Cardiac septum (tissue), 1 donor: ENCODE measurements at regions not wholly inside any gene's neighbourhood (a gene's known extent, or its start where the extent isn't known, plus 50 kb on each side); places are given as distances from the start of the nearest gene placed in this dataset.

ENCODE experiments used
- DNase-seq: peaks from one replicate; pipeline ENCODE4 v3.0.0-alpha.2; 2020; ENCODE audit warnings: low spot score
- intact Hi-C: fragments of 100-400 bp; cut with DNase I; formaldehyde crosslinking; loops from one replicate; pipeline ENCODE4 v1.14.0; 2022
- donor health status: DM: no; HTN: no; CAD: no.

DNA sequence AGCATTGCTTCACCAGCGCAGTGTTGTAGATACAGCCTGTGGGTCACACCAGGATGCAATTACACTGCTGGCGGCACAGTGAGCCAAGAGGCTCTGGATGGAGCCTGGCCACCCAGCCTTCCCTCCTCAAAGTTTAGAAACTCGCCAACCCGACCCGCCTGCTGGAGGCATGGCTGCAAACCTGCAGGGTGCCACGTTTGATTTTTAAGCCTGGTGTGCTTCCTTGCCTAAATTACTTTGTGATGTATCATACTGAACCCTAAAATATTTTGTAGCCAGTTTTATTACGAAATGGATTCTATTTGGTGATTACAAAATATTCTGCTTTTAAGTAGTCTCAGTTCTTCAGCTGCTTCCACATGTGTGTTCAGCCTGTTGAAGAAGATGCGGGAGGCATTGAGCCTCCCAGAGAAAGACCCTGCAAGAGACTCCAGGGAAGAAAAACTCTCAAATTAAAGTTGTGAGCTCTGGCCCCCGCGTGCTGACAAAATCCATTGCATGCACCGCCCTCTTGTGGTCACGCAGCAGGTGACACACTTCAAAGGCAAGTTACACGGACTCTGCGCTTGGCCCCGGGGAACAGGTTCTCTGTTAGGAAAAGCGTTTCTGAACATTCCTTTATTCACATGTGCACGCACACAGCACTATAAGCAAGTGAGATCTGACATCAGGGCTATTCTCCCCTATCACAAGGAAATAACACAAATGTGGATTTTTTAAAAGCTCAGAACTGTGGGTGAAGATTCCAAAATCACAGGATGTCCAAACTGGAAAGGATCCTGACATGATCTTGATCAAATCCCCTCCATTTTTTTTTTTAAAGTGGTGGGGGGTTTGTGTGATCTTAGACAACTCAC, 63.0 kb upstream of the TWIST2 start:
- intact Hi-C loops, result loop anchor here (2.0 to 10.0 kb wide), 4 partner anchors 63 to 428 kb away; no protein-coding TSS in a partner anchor
- no peak for DNase-seq

DNA sequence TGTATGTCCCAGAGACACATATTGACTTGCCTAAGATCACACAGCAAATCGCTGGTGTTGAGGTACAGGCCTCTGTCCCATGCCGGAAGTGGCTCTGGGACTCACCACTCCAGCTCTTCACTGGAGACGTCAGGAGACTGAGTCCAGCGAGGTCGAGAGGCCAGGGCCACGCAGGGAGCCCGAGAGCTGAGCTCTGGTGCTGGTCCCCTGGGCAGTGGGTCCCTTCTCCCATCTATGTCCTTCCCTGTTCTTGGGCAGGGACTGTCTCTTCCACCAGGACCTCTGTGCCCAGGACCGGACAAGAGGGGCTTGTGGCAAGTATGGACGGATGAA, 62.4 kb upstream of the TWIST2 start:
- no peak for DNase-seq
- intact Hi-C loops, result loop anchor here (2.0 to 10.0 kb wide), 3 partner anchors 159 to 428 kb away; no protein-coding TSS in a partner anchor

- no peak for DNase-seq
- intact Hi-C loops, result loop anchor here (5.0 to 10.0 kb wide), 2 partner anchors 158 to 429 kb away; no protein-coding TSS in a partner anchor
Observed at GRCh38 chr2:238786379-238786778, 61.5 kb upstream of the TWIST2 start.

GRCh38 chr2:238786792-238787490, 60.9 kb upstream of the TWIST2 start:
- intact Hi-C loops, result loop anchor here (5.0 to 10.0 kb wide), 2 partner anchors 158 to 430 kb away; no protein-coding TSS in a partner anchor
- no peak for DNase-seq

- intact Hi-C loops, result loop anchor here (5.0 to 10.0 kb wide), 2 partner anchors 157 to 430 kb away; no protein-coding TSS in a partner anchor
- no peak for DNase-seq
Observed at GRCh38 chr2:238787501-238787900, 60.4 kb upstream of the TWIST2 start.

DNA sequence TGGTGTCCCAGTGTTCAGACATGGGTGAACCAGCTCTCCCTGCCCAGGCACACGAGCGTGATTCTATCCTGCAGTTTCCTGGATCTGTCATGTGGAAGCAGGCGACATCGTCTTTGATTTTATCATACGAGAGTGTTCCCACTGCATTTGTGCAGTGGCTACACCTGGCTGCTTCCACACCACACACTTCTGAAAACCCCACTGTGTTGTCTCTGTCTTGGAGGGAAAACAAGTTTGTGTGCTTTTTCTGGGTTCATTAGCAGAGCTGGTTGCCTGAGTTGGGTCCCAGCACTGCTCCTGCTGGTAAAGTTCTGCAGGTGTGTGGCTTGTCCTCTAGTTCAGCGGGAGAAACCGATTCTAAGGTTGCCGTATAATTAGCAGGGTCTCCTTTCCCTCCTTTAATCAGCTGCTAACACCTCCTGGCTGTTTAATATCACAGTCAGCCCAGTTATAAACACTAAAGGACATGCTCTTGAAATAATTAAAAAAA, 58.5 kb upstream of the TWIST2 start:
- intact Hi-C loops, result loop anchor here (5.0 to 10.0 kb wide), 2 partner anchors 155 to 432 kb away; no protein-coding TSS in a partner anchor
- no peak for DNase-seq

DNA sequence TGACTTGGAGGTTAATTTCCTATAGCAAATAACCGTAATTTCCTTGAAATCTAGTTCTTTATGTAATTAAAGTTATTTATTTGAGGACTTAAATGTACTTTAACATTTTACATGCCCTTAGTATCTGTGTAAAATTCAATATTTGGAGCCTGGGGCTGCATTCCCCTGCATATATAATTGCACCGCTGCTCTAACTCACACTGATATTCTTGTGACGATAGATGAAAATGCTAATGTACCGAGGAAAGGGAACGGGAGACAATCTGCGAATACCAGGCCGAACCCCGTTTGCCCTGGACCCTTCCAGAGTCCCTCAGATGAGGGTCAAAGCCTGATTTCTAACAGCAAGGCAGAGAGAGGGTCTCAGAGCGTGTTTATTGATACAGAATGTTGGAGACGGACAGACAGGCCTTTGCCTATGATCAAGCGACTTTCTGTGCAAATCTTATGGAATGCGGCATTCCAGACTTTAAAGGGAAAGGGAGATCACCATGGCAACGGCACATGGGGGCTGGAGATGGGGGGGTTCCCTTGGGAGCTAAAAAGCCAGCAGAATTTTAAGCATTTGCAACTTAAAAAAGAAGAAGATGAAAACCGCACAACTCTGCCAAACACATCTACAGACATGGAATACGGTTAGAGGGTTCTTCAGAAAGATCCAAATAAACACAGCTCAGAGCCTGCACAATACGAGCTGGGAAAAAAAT, 57.6 kb upstream of the TWIST2 start:
- intact Hi-C loops, result no loop called here

DNA sequence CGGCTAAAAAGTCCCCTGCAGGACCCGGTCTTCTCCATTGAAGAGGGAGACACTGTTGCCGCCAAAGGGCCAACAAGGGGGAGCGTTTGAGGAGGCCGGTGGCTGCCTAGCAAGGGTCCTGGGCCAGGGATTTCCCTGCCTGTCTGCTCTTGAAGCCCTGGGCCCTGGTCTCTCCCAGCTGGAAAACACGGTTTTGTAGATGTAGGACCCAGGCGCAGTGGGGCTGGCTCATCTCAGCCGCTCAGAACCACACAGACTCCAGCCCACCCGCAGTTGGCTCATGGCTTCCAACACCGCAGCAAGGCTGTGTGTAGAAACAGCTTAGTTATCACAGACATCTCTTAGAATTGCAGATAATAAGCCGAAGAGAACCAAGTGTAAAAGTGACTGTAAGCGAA, 57.1 kb upstream of the TWIST2 start:
- intact Hi-C loops, result no loop called here
- DNase-seq, result no peak

More for the DNA sequence above, 57.6 kb upstream of the TWIST2 start:
- no peak for DNase-seq

GRCh38 chr2:238791354-238791753, 56.5 kb upstream of the TWIST2 start:
- intact Hi-C loops, result no loop called here
- no peak for DNase-seq

DNA sequence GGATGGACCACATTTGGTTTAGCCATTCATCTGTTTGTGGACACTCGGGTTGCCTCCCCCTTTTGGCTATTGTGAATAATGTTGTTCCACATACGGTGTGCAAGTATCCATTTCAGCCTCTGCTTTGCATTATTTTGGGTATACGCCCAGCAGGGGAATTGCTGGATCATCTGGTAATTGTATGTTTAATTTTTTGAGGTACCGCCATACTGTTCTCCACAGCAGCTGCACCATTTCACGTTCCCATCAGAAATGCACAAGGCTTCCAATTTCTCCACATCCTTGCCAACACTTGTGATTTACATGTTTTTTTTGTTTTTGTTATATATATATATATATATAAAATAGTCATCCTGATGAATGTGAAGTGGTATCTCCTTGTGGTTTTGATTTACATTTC, 54.6 kb upstream of the TWIST2 start:
- no peak for DNase-seq
- intact Hi-C loops, result no loop called here

DNA sequence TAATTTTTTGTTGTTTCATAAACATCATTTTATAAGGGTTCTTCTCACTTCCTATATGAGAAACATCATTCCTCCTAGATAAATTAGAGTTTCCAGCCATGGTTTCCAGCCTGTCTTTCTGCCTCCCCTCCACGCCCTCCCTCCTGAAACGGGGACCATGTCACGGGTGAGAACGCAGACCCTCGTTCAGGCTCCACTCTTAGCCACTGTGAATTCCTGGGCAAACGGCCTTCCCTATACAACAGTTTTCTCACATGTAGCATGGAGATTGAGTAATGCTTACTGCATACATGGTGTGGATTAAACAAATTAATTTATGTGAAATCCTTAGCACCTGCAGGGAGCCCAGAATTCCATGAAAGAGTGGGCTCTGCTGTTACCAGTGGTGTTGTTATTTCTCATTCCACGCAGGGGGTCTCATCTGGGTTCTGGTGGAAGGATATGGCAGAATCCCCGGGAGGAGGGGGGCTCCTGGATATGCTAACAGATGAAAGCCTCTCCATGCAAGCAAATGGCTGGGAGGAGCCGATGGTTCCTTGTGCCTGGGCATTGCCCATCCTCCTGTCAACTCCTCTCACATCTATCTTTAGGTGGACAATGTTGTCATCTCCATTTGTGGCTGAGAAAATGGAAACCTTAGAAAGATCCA, 54.0 kb upstream of the TWIST2 start:
- intact Hi-C loops, result no loop called here
- DNase-seq, result no peak

GRCh38 chr2:238796223-238796885, 51.5 kb upstream of the TWIST2 start:
- intact Hi-C loops, result no loop called here
- DNase-seq, result peak; percentile 60

DNA sequence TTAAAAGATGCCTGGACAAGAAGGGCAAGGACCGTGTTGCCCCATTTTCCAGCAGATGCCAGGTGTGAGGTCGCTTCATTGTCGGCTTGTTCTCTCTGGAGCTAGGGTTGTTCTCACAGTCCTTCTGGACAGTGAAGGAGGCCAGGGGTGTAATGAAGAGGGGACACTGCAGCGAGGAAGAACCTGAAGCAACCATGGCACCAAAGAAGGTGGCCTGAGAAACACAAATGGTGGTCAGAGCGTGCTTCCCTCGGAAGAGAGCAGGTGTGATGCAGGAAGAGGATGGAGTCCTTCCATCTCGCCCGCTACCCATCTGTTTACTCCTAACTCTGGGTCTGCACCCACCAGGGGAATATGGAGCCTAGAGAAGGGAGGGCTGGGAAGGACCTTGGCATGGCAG, 50.3 kb upstream of the TWIST2 start:
- DNase-seq, result no peak
- intact Hi-C loops, result no loop called here
